K562 (cell line): ENCODE measurements at regions not wholly inside any gene's neighbourhood (a gene's known extent, or its start where the extent isn't known, plus 50 kb on each side); places are given as distances from the start of the nearest gene placed in this dataset.

Source experiments
- ATAC-seq: fragments of 200-7000 bp; cut with Tn5 transposase; 3 replicates; pipeline ENCODE4 v1.9.1; 2020; ENCODE audit warnings: moderate library complexity
- BruUV-seq: library from RNA; stranded (reverse); fragments of 400-500 nt; replicated peaks from 2 replicates; lab custom pipeline; 2021; lab: Mats Ljungman, UMichigan
- CTCF ChIA-PET: fragments of 300-600 bp; formaldehyde crosslinking; extraction: SDS; loops from one replicate; lab custom pipeline; 2021; ENCODE audit warnings: low intra/inter-chr PET ratio; lab: Yijun Ruan, JAX
- POLR2A ChIA-PET: fragments of 300-600, 350-650 bp; sonication (Branson Sonifier 250); formaldehyde crosslinking; extraction: SDS; loops from one replicate; lab custom pipeline; 2021; ENCODE audit warnings: antibody characterized with exemption, inconsistent platforms; lab: Yijun Ruan, JAX
- DNase-seq, 4 experiments: peaks; one replicate each; pipeline versions ENCODE4 v3.0.0 to v3.0.0-alpha.2; 2011 to 2018; ENCODE audit warnings: low spot score in 3 of 4, mixed read lengths in 3 of 4; ENCODE audit errors: extremely low read depth in 1 of 4
- FAIRE-seq: peaks from 2 replicates; lab custom pipeline; 2011; peaks lifted over from hg19 to GRCh38; lab: Jason Lieb, UNC
- H2AFZ ChIP-seq: 2 replicates; pipeline ENCODE4 v1.6.0; 2011; ENCODE audit warnings: low read depth, low read length, control low read depth, inconsistent platforms
- H3K27ac ChIP-seq: fragments of 200-600 bp; 3 replicates; pipeline ENCODE4 v1.8.0; 2011; ENCODE audit warnings: low read depth, mild to moderate bottlenecking, control low read depth, inconsistent platforms, low read length, moderate library complexity, mixed read lengths; ENCODE audit errors: extremely low read depth
- H3K27me3 ChIP-seq, 2 experiments: fragments of 300-600 bp in 1 of 2; 2 replicates in 1 of 2; 3 replicates in 1 of 2; pipeline versions ENCODE4 v1.6.0 to v1.8.0; 2011; ENCODE audit warnings: inconsistent platforms in 2 of 2, low read length in 2 of 2, mild to moderate bottlenecking in 1 of 2, mixed read lengths in 1 of 2, moderate library complexity in 1 of 2; ENCODE audit not compliant: control insufficient read depth in 2 of 2, insufficient read depth in 2 of 2
- H3K36me3 ChIP-seq: fragments of 300-600 bp; 3 replicates; pipeline ENCODE4 v1.8.0; 2011; ENCODE audit warnings: mild to moderate bottlenecking, low read length, inconsistent platforms; ENCODE audit not compliant: control insufficient read depth, insufficient read depth
- H3K4me1 ChIP-seq, 2 experiments: fragments of 200-600 bp in 1 of 2; replicated peaks in 1 of 2; 2 replicates in 1 of 2; 3 replicates in 1 of 2; pipeline versions ENCODE4 v1.5.1 to v1.8.0; 2011; ENCODE audit warnings: inconsistent platforms in 2 of 2, low read length in 2 of 2, mild to moderate bottlenecking in 1 of 2, mixed read lengths in 1 of 2, moderate library complexity in 1 of 2; ENCODE audit not compliant: control insufficient read depth in 2 of 2, insufficient read depth in 2 of 2
- H3K4me2 ChIP-seq: 2 replicates; pipeline ENCODE4 v1.6.1; 2011; ENCODE audit warnings: low read length, control low read depth, inconsistent platforms, mixed read lengths; ENCODE audit not compliant: insufficient read depth
- H3K4me3 ChIP-seq: fragments of 200-600 bp; sonication (generic), shearing (Covaris generic); 2 replicates; pipeline ENCODE4 v1.5.1; 2016; ENCODE audit warnings: control low read depth, inconsistent platforms
- H3K79me2 ChIP-seq: fragments of 200-600 bp; 3 replicates; pipeline ENCODE4 v1.8.0; 2011; ENCODE audit warnings: low read length, inconsistent platforms; ENCODE audit not compliant: control insufficient read depth, insufficient read depth
- H3K9ac ChIP-seq, 2 experiments: 2 replicates each; pipeline versions ENCODE4 v1.6.0 to v1.6.1; 2011; ENCODE audit warnings: low read depth in 2 of 2, low read length in 2 of 2, control low read depth in 1 of 2, inconsistent platforms in 1 of 2, mild to moderate bottlenecking in 1 of 2, mixed read lengths in 1 of 2; ENCODE audit not compliant: insufficient read depth in 1 of 2
- H3K9me1 ChIP-seq: one replicate; pipeline ENCODE4 v1.6.0; 2011; ENCODE audit warnings: inconsistent platforms, mild to moderate bottlenecking, low read length, moderate library complexity; ENCODE audit not compliant: control insufficient read depth, insufficient read depth
- H3K9me3 ChIP-seq: replicated peaks from 2 replicates; pipeline ENCODE4 v1.5.1; 2011; ENCODE audit warnings: low read depth, low read length, inconsistent platforms; ENCODE audit not compliant: control insufficient read depth, insufficient read depth
- H4K20me1 ChIP-seq: replicated peaks from 2 replicates; pipeline ENCODE4 v1.6.1; 2011; ENCODE audit warnings: low read length, inconsistent platforms, mixed read lengths; ENCODE audit not compliant: control insufficient read depth, insufficient read depth
- BCL6 ChIP-seq: fragments of 250-450 bp; sonication (Bioruptor Pico); IDR thresholded peaks from 2 replicates; pipeline ENCODE4 v1.4.0; 2020
- CXXC5 ChIP-seq: fragments of 250-450 bp; sonication (Bioruptor Pico); IDR thresholded peaks from 2 replicates; pipeline ENCODE4 v1.8.0; 2022; ENCODE audit warnings: inconsistent platforms, mild to moderate bottlenecking, moderate library complexity
- GTF2F1 ChIP-seq: IDR thresholded peaks from 2 replicates; pipeline ENCODE4 v1.6.1; 2011; ENCODE audit warnings: low read depth, low read length, improper control_type of control experiment
- IRF1 ChIP-seq: sonication (generic); formaldehyde crosslinking; IDR thresholded peaks from 2 replicates; pipeline ENCODE4 v1.8.0; 2022; ENCODE audit warnings: missing genetic modification reagents, mild to moderate bottlenecking, borderline replicate concordance
- LEF1 ChIP-seq: fragments of 450-650 bp; IDR thresholded peaks from 2 replicates; pipeline ENCODE4 v1.6.1; 2016; ENCODE audit warnings: mild to moderate bottlenecking
- POLR3G ChIP-seq: IDR thresholded peaks from 2 replicates; pipeline ENCODE4 v1.6.1; 2011; ENCODE audit not compliant: insufficient read length, insufficient replicate concordance; ENCODE audit errors: extremely low read depth
- PTTG1 ChIP-seq: fragments of 450-650 bp; IDR thresholded peaks from 2 replicates; pipeline ENCODE4 v1.6.1; 2016; ENCODE audit warnings: low read depth, mild to moderate bottlenecking, missing genetic modification characterization, missing compliant biosample characterization
- RUNX1 ChIP-seq: sonication (generic); IDR thresholded peaks from 2 replicates; pipeline ENCODE4 v1.6.1; 2016; ENCODE audit warnings: antibody characterized with exemption, low read depth
- TAF15 ChIP-seq: fragments of 200-400 bp; formaldehyde crosslinking; IDR thresholded peaks from 2 replicates; pipeline ENCODE4 v1.6.1; 2017; ENCODE audit warnings: mild to moderate bottlenecking, low read depth, low read length, moderate library complexity
- ZNF140 ChIP-seq: fragments of 250-450 bp; sonication (Bioruptor Pico); IDR thresholded peaks from 2 replicates; pipeline ENCODE4 v1.8.0; 2021; ENCODE audit warnings: moderate library complexity, mild to moderate bottlenecking, inconsistent platforms
- ZNF143 ChIP-seq: sonication (generic); formaldehyde crosslinking; IDR thresholded peaks from 2 replicates; pipeline ENCODE4 v1.9.0; 2022; ENCODE audit warnings: mild to moderate bottlenecking, missing genetic modification reagents
- ZNF174 ChIP-seq: fragments of 250-450 bp; sonication (Bioruptor Pico); IDR thresholded peaks from 2 replicates; pipeline ENCODE4 v1.4.0; 2020; ENCODE audit warnings: mild to moderate bottlenecking
- ZNF561 ChIP-seq: fragments of 450-650 bp; formaldehyde crosslinking; conservative IDR thresholded peaks from 2 replicates; pipeline ENCODE4 v1.4.0; 2020; ENCODE audit warnings: mild to moderate bottlenecking, moderate library complexity
- WGBS: fragments of 100-300 bp; shearing (Covaris generic); methylation state at CpG from one replicate; pipeline ENCODE4 v1.1.6; 2016; ENCODE audit warnings: low coverage, mixed read lengths; ENCODE audit not compliant: insufficient coverage; ENCODE audit errors: missing lambda C conversion rate; 5-methylcytosine and 5-hydroxymethylcytosine counted together
- in situ Hi-C: fragments of 300-500 bp; cut with MboI; formaldehyde crosslinking; loops from 4 replicates; pipeline ENCODE4 v1.15.0; 2018; ENCODE audit warnings: inconsistent platforms, mixed read lengths
- intact Hi-C: fragments of 100-400 bp; cut with micrococcal nuclease; formaldehyde crosslinking; loops from 2 replicates; pipeline ENCODE4 v1.14.2; 2022
- TF ChIP-seq, protein P1 (sequence below): IDR thresholded peaks from 2 replicates; pipeline ENCODE4 v1.6.1; 2011; ENCODE audit warnings: borderline replicate concordance, low read depth, mild to moderate bottlenecking, moderate library complexity, low read length; ENCODE audit not compliant: insufficient read depth, poor library complexity, severe bottlenecking

- in situ Hi-C loops (no loop called here), intact Hi-C loops (no loop called here)
- Histone ChIP-seq H3K9ac (no peak overlapping the region), H3K79me2 (no peaks in the 10 kb centered on the region), H2AFZ (no peak overlapping the region), H3K36me3 (no peaks in the 10 kb centered on the region), H3K9me1 (no peaks in the 10 kb centered on the region), H3K27me3 (no peaks in the 10 kb centered on the region), H4K20me1 (no peaks in the 10 kb centered on the region), H3K4me3 (no peak overlapping the region), H3K27ac (no peak overlapping the region), H3K9me3 (no peaks in the 10 kb centered on the region), H3K4me2 (no peak overlapping the region), H3K4me1 (no peaks in the 10 kb centered on the region)
- WGBS = 3% methylated on average over 11 of the region's 11 CpGs
- TF ChIP-seq ZNF174 (CRISPR knock-in tag) (no peak), LEF1 (no peak), RUNX1 (no peak), ZNF143 (CRISPR knock-in tag) (no peak), CXXC5 (CRISPR knock-in tag) (no peak), ZNF561 (no peak), ZNF140 (CRISPR knock-in tag) (no peak), GTF2F1 (no peak), TAF15 (no peak), PTTG1 (no peak), IRF1 (CRISPR knock-in tag) (no peak), BCL6 (CRISPR knock-in tag) (no peak), POLR3G (no peak)
- TF ChIP-seq, protein P1, sequence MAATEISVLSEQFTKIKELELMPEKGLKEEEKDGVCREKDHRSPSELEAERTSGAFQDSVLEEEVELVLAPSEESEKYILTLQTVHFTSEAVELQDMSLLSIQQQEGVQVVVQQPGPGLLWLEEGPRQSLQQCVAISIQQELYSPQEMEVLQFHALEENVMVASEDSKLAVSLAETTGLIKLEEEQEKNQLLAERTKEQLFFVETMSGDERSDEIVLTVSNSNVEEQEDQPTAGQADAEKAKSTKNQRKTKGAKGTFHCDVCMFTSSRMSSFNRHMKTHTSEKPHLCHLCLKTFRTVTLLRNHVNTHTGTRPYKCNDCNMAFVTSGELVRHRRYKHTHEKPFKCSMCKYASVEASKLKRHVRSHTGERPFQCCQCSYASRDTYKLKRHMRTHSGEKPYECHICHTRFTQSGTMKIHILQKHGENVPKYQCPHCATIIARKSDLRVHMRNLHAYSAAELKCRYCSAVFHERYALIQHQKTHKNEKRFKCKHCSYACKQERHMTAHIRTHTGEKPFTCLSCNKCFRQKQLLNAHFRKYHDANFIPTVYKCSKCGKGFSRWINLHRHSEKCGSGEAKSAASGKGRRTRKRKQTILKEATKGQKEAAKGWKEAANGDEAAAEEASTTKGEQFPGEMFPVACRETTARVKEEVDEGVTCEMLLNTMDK = no peak
- BruUV-seq = no TSS peak
- DNase-seq (no peak), FAIRE-seq (no peak), ATAC-seq (no peak)
- ChIA-PET POLR2A (no interaction called here), CTCF (no interaction called here)
These were observed 199.9 kb downstream of the PCDH7 start for GRCh38 chr4:30920043-30920442.
